ENCODE measurements at regions not wholly inside any gene's neighbourhood (a gene's known extent, or its start where the extent isn't known, plus 50 kb on each side); places are given as distances from the start of the nearest gene placed in this dataset.

DNA sequence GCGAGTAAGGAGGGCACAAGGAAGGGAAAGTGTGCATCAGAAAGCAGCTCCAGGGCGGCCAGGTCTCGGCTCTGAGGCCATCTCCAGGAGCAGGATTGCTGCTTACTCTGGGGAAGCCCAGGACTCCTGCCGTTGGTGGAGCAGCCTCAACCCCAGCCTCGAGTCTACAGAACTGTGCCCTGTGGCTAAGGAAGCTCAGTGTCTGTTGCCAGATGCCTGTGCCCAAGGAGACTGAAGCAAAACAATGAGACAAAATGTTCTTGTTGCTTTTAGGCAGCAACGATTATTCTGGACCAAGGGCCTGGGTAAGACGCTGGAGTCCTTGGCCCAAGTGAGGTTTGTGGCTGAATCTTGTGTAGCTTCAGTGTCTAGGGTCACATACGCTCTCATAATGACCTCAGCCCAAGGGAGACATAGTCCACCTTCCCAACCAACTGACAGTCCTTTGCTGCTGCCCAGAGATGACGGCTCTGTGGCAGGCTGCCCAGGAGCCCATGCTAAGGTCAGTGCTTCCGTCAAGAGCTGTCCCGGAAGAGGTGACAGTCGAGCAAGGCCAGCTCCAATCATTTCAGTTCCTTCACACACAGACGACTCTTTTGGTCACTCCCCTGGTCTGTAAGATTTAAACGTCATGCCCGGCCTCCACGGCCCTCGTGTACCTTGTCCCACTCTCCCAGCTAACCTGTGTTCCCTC lies 223.8 kb downstream of the TTC32 start:
- DNase-seq (ENCODE audit: low spot score): no peak

GRCh38 chr2:19677215-19677777 lies 224.5 kb downstream of the TTC32 start:
- no peak for DNase-seq (ENCODE audit: low spot score)

- DNase-seq (ENCODE audit: low spot score): no peak
These were observed 225.0 kb downstream of the TTC32 start for GRCh38 chr2:19676770-19677169.

GRCh38 chr2:19675856-19676460 lies 225.8 kb downstream of the TTC32 start:
- DNase-seq (ENCODE audit: low spot score): no peak

DNA sequence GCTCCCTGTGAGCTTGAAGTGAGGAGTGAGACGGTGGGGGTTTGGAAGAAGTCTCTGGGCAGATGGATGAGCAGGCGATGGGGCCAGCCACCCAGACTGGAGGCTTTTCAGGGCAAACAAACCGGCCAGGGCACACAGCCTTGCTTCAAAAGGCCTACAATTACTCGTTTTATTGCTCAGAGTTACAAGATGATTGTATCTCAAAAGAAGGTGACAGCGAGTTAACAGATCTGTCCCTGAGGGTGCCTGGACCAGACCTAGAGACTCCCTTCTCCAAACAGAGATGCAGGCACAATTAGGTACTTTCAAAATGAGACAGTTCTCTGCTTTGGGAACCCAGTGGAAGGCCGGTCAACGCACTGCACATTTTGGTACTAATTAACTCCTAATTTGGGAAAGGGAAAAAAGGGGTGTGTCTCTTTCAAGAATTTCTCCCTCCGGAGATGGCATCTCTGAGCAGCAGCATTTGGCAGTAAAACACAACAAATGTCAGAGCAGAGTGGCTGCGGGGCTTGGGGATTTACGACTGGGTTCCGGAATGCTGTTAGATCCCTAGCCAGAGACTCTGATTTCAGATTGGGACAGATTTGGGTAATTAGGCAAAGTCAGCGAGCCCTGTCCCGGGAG lies 226.7 kb downstream of the TTC32 start:
- DNase-seq (ENCODE audit: low spot score): no peak

- no peak for DNase-seq (ENCODE audit: low spot score)
These were observed 227.5 kb downstream of the TTC32 start for GRCh38 chr2:19674051-19675002.

DNA sequence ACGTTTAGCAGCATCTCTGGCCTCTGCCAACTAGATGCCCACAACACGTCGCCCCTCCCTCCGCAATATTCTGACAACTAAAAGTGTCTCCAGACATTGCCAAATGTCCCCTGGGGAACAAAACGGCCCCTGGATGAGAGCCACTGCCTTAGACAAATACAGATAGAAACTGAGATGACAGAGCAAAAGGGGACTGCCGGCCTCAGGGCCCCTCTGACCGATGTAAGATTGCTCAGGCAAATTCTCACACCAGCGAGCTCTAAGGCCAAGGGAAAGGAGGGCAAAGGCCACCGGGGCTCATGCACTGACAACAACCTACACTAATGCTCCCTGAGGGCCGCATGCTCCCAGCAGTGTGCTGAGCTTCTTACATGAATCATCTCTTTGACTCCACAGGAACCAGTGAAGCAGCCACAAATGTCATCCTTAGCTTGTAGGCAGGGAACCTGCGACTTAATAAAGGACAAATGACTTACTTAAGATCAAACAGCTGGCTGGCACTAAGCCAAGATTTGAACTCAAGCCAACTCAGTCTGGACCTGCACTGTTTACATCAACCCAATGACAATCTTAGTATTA lies 228.5 kb downstream of the TTC32 start:
- DNase-seq (ENCODE audit: low spot score): peak; percentile 69

- peak; percentile 73 for DNase-seq (ENCODE audit: low spot score)
These were observed 229.9 kb downstream of the TTC32 start for GRCh38 chr2:19671916-19672315.

DNA sequence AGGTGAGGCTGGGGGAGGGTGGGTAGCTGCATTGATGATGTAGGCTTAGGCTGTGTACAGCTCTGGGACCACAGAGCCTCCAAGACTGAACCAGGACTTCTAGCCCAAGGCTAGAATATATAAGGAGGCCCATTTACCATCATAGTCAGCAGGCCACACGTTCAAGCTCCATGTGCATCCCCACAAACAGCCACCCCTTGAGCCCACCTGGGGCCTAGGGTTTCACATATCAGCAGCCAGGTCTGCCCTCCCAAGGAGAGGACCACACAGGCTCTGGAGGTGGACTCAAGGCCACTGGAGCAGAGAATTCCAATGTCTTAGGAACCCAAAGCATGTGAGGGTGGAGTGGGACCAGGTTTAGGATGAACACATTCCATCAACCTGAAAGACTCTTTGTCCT lies 230.5 kb downstream of the TTC32 start:
- DNase-seq (ENCODE audit: low spot score): no peak

GRCh38 chr2:19670303-19670702 lies 231.5 kb downstream of the TTC32 start:
- no peak for DNase-seq (ENCODE audit: low spot score)

- no peak for DNase-seq (ENCODE audit: low spot score)
These were observed 232.2 kb downstream of the TTC32 start for GRCh38 chr2:19669559-19669958.

DNA sequence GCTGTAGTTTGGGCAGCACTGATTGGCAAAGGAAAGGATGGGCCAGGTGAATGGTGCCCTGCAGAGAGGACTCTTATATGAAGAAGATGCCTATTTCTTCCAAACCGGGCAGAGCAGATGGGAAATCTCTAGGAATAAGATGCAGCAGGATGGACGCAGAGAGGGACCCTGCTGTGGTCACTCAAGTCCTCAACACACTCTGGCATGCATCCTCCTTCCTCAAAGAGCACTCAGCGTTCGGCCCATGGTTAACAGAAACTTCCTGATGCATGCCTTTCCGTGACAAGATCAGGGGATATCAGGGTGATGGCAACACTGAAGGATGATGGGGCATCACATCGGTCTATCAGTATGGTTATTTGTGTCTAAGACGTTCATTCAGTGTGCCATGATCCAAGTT lies 232.7 kb downstream of the TTC32 start:
- DNase-seq (ENCODE audit: low spot score): no peak

DNA sequence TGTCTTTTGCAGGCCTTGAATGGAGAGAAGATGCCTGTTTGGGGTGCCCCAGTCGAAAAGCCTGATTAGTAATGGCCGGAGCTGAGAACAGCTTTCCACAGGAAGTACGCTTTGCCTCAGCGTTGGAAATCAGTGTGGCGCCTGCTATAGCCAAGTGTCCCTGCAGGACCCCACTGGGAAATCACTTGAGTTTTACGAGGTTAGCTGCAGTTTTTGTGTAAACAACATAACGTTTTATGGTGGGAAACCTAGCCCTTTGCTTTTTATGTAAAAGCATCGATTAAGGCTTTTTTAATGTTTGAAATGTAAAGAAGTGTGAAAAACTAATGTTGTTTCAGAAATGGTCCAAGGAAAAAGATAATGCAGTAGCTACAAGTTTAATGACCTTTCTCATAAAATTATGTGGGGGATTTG lies 234.2 kb downstream of the TTC32 start:
- DNase-seq (ENCODE audit: low spot score): no peak

GRCh38 chr2:19667085-19667484 lies 234.7 kb downstream of the TTC32 start:
- peak; percentile 43 for DNase-seq (ENCODE audit: low spot score)

DNA sequence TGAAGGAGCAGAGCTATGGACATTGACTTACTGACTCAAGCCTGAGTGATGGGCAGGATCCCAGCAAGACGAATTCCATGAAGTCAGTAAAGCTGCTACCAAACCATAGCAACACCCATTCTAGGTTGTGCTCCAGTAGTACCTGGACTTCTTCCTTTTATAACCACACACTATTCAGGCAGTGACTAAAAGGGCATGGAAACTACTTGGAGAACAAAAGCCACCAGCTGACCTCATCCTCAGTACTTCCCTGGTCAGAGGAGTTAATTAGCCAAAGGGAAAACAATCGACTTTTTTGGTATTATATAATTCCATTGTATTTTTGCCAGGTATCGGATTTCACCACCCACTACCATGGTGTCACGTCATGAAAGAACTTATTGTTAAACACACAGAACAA lies 237.1 kb downstream of the TTC32 start:
- DNase-seq (ENCODE audit: low spot score): no peak

- DNase-seq (ENCODE audit: low spot score): no peak
These were observed 242.6 kb downstream of the TTC32 start for GRCh38 chr2:19659024-19659792.

- DNase-seq (ENCODE audit: low spot score): no peak
These were observed 245.8 kb downstream of the TTC32 start for GRCh38 chr2:19656011-19656410.

- DNase-seq (ENCODE audit: low spot score): no peak
These were observed 247.3 kb downstream of the TTC32 start for GRCh38 chr2:19654310-19655090.

GRCh38 chr2:19653509-19653908 lies 248.3 kb downstream of the TTC32 start:
- DNase-seq (ENCODE audit: low spot score): no peak

GRCh38 chr2:19652811-19653210 lies 249.0 kb downstream of the TTC32 start:
- DNase-seq (ENCODE audit: low spot score): no peak
